ENCODE measurements at regions not wholly inside any gene's neighbourhood (a gene's known extent, or its start where the extent isn't known, plus 50 kb on each side); places are given as distances from the start of the nearest gene placed in this dataset.

GRCh38 chr1:207239874-207240273 is 81.6 kb upstream of the CD55 start:
- TF ChIP-seq TCF7L2 (IDR thresholded peaks at IDR 0.05; ENCODE audit: low read depth, low read length) (no peak), REST (IDR thresholded peaks at IDR 0.05; ENCODE audit: insufficient read depth in 1 of 2, low read depth in 2 of 2, low read length in 1 of 2) (no peak), SIN3A (IDR thresholded peaks at IDR 0.05; ENCODE audit: borderline replicate concordance, insufficient read depth, low read depth, low read length) (no peak)
- TF ChIP-seq, protein P1, sequence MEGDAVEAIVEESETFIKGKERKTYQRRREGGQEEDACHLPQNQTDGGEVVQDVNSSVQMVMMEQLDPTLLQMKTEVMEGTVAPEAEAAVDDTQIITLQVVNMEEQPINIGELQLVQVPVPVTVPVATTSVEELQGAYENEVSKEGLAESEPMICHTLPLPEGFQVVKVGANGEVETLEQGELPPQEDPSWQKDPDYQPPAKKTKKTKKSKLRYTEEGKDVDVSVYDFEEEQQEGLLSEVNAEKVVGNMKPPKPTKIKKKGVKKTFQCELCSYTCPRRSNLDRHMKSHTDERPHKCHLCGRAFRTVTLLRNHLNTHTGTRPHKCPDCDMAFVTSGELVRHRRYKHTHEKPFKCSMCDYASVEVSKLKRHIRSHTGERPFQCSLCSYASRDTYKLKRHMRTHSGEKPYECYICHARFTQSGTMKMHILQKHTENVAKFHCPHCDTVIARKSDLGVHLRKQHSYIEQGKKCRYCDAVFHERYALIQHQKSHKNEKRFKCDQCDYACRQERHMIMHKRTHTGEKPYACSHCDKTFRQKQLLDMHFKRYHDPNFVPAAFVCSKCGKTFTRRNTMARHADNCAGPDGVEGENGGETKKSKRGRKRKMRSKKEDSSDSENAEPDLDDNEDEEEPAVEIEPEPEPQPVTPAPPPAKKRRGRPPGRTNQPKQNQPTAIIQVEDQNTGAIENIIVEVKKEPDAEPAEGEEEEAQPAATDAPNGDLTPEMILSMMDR (IDR thresholded peaks at IDR 0.05) = no peak

Data from Panc1 (cell line).